ELR (cell line): ENCODE measurements at regions not wholly inside any gene's neighbourhood (a gene's known extent, or its start where the extent isn't known, plus 50 kb on each side); places are given as distances from the start of the nearest gene placed in this dataset.

Source experiments
- DNase-seq: peaks from one replicate; pipeline ENCODE4 v3.0.0-alpha.2; 2015; ENCODE audit warnings: low read depth

- DNase-seq: no peak
Observed at GRCh38 chr1:163813251-163813650, 491.5 kb downstream of the NUF2 start.

DNA sequence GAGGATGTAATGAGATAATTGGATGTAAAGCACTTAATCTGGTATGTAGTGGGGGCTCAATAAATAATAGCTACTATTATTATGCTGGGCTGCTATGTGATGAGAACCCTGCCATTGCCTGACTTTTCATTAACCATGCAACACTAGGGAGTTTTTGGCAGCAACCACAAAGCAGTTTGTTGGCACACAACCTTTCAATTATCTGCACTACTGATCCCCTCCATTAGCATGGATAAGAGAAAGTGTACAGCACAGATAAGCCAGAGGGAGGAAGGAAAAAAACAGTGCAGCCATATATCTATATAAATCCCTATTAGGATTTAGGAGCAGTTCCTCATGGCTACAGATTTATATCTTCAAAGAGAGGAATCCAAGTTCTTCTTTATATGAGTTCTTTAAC lies 498.5 kb downstream of the NUF2 start:
- DNase-seq: no peak

GRCh38 chr1:163820766-163821165 lies 499.0 kb downstream of the NUF2 start:
- DNase-seq: peak; percentile 13

DNA sequence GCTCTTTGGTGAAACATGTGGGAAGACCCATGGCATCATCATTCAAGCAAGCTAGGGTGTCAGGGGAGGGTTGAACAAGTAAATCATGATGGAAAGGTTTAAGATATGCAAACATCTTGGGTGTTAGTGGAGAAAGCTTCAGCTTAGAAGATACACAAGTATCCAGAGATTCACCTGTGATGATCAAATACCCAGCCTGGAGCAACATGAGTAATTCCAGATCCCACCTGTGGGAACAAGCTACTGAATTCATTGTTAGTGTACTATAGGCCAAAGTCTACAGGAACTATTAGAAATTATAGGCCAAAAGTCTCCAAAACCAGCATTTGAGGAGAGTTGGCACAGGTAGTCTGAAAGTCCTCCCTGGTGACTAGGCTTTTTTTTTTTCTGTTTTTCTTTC lies 499.9 kb downstream of the NUF2 start:
- DNase-seq: no peak

- DNase-seq: no peak
Observed at GRCh38 chr1:163823017-163823416, 501.3 kb downstream of the NUF2 start.

GRCh38 chr1:163824006-163824405 lies 502.3 kb downstream of the NUF2 start:
- DNase-seq: no peak

GRCh38 chr1:163824490-163824889 lies 502.7 kb downstream of the NUF2 start:
- DNase-seq: no peak

GRCh38 chr1:163826500-163826899 lies 504.7 kb downstream of the NUF2 start:
- DNase-seq: no peak

GRCh38 chr1:163834778-163835177 lies 513.0 kb downstream of the NUF2 start:
- no peak for DNase-seq

GRCh38 chr1:163836481-163836880 lies 514.7 kb downstream of the NUF2 start:
- DNase-seq: no peak

DNA sequence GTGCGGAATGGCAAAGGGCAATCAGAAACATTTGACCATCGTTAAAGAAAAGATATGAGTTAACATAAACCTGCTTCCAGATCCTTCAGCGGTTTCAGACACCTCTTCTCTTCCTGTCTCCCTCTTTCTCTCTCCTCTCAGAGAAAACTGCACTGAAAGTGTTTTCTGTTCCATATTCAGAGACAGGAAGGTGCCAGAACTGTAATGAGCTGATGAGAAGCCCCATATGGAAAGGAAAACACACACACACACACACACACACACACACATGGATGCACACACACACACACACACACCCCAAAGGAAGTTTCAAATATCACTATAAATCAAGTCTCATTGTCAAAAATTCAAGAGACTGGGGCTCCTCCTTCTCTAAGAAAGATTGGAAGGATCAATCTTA lies 515.5 kb downstream of the NUF2 start:
- DNase-seq: no peak

DNA sequence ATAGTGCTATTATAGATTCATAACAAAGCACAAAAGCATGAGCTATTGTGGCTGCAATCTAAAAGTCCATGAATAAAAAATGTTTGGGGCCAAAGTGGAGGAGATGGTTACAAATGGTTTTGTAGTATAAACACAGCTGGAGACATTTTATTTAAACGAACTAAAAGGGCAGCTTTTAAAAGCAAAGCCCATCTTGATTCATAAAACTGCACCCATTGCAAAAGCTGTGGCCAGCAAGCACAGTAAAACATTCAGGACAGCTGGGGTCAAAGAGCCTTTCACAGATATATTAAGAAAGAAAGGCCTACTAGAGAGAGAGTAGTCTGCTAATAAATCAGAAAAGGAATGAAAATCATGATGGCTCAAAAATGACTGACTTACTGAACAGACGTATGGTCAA lies 520.8 kb downstream of the NUF2 start:
- DNase-seq: no peak

DNA sequence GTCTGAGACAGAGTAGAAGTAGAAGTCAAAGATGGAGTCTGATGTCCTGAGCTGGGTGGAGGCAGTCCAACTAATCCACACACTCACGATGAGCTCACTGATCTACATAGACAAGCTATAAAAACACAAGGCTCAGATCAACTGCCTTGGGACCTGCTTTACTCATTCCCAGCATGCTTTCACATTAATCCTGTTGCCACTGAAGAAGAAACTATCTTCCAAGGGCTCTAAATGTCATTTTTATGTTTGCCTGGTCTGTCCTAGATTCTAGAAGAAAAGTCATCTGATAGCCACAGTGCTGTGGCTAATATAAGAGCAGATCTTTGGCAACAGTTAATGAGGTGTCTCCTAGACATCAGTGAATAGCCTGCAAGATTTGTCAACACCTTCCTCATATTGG lies 522.7 kb downstream of the NUF2 start:
- DNase-seq: peak; percentile 16

GRCh38 chr1:163845279-163845678 lies 523.5 kb downstream of the NUF2 start:
- no peak for DNase-seq

DNA sequence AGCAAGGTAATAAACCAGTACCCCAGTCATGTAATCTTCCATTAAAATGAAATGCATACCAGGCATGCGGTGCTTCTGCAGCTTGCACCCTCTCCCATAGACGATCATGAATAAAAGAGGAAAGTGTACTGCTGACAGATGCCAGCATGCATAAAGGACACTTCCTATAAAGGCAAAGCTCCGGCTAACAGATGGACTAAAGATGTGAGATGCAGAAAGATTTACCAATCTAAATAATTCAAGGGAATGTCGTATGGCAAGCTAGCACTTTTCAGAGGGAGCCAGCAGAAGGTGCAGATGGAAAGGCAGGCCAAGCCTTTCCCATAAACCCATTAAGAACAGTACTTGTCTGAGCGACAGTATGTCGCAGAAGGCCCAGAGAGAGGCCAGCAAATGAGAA lies 542.0 kb downstream of the NUF2 start:
- DNase-seq: no peak

DNA sequence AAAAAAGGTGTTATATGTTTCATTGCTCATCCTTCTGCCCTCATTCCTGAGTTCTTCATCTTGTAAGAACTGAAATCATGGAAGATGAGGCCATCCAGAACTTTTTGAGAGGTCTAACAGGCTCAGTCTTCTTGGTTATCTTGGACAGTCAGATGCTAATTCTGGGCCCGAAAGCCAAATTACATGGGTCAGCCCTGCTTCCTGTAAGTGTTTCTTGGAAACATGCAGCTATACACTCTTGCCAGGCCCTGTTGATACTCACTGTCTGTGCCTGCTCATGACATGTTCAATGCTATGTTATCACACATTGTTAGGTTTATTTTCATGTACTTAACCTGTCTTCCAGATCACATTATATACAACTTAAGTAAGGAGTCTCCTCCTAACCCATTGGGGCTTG lies 542.5 kb downstream of the NUF2 start:
- no peak for DNase-seq

- DNase-seq: no peak
Observed at GRCh38 chr1:163866564-163866963, 544.8 kb downstream of the NUF2 start.

DNA sequence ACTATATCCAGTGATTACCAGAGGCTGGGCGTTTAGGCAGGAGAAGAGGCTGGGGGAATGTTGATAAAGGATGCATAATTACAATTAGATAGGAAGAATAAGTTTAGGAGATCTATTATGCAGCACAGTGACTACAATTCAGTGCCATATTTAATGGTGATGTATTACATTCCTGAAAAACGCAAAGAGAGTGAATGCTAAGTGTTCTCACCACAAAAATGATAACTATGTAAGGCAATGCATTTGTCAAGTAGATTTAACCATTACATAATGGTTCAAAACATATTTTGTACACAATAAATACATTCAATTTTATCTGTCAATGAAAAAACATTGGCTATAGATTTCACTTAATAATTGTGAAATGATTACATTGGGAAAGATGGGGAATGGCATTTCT lies 548.9 kb downstream of the NUF2 start:
- DNase-seq: peak; percentile 6

- DNase-seq: no peak
Observed at GRCh38 chr1:163872067-163872466, 550.3 kb downstream of the NUF2 start.

DNA sequence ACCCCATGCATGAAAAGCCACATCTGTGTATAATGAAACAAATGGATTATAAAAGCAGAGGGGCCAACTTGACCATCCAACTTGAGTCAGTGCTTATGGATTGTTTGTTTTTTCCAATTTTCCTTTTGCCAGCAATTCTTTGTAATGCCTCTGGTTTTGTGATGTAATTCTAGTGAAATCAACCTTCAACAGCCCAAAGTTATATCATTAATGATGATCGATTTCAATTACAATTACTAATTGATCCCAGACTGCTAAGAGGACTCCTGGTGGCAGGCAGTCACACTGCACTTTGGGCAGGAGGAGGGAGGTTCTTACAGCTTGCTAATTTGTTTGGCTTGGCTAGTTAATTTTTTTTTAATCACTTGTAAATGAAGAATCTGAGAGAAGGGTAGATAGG lies 552.3 kb downstream of the NUF2 start:
- DNase-seq: no peak

DNA sequence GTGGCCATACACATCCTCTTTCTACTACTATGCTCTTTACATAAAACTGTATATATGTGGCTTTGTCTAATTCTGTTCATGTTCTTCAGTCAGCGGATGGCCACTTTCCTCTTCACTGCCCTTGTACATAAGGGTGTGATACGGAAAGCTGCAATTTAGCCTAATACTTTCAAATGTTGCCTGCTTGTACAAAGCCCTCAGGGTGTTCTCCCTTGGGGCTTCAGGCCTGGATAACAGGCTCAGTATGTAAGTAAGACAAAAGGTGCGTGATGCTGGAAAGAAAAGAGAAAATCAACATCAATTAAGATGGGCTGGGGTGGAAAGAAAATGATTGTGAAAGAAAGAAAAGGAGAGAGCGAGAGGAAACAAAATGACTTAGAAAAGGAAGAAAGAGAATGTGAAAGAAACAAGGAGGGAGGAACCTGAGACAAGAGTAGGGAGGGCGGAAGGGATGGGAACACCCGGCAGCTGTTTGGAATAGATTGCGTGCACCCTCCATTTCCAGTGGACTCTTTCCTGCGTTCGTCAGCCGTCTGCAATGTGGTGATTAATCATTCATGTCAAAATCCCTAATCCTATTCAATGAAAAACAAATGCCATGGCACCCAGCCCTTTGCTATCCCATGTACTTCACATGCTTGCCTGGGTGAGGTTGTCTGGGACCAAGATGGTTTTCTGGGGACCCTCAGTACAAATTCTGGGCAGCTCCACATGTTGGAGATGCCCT lies 553.6 kb downstream of the NUF2 start:
- peak; percentile 62 for DNase-seq

DNA sequence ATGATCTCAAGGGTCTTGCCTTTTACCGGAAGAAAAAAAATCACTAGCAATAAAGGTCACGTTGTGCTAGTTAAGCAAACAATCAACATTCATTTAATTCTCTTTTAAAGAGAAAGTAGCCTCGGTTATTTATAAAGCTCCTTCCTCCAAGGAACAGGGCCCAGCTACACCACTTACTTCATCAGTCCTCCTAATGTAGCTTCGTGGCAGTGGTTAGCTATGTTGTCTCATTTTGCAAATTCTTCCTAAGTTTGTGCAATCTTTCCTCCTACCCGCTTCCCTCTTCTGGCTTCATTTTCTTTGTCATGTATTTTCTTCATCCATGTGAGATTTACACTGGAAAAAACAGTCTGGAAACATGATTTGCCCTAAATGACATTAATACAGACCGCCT lies 554.2 kb downstream of the NUF2 start:
- DNase-seq: no peak

GRCh38 chr1:163876546-163876945 lies 554.8 kb downstream of the NUF2 start:
- peak; percentile 7 for DNase-seq

DNA sequence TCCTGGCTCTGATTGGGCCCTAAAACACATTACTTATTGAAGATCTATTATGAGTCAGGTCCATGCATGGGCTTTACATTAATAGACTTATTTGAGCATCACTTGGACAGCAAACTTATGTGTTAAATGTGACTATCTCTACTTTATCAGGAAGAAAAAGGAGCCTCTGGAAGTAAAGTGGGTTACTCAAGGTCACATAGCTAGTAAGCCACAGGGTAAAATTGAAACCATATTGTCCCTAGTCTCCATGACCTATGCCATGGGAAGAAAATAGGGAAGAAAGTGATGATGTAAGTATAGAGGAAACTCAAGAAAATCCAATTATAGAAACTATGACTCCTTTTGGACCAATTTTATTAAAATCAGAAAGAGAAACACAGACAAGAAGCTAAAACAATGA lies 555.3 kb downstream of the NUF2 start:
- no peak for DNase-seq

DNA sequence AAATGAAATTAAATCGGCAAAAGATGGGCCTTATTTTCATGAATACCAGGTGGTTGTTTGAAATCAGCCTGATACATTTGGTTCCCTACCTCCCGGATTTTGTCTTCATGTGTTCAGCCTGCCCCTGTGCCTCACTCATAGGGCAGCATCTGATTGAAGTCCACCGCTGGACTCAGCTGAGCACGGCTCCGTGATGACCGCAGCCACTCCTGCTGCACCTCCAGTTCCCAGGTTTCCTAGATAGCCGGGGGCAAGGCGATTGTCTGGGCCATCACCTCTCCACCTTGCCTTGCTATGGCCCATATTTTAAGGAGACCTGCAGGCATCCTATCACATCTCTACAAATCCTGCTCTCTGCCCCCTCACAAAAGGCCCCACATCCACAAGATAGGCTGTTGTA lies 563.8 kb downstream of the NUF2 start:
- no peak for DNase-seq
